NCI-H146 (cell line): ENCODE measurements at regions not wholly inside any gene's neighbourhood (a gene's known extent, or its start where the extent isn't known, plus 50 kb on each side); places are given as distances from the start of the nearest gene placed in this dataset.

Experiments used
- DNase-seq: peaks from one replicate; lab custom pipeline; 2025; lab: John Stamatoyannopoulos, UW

DNA sequence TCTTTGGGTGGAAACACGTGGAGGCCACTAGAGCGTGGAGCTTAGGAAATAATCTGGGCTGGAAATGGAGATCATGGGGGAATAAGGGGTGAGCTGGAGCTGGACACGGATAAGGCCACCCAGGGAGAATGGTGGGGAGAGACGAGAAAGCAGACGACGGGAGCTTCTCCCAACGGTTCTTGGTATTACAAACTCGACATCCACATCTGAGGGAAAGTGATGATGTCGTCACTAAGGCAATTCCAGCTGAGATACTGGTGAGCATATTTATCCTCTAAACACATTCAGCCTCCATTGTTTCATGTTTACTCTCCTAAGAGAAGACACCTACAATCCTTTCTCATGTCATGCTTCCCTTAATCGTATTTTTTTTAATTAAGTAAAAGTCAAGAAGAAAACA lies 50.2 kb upstream of the SNX9 start:
- no peak for DNase-seq
